Neural cell (in vitro differentiated cells): ENCODE measurements at regions not wholly inside any gene's neighbourhood (a gene's known extent, or its start where the extent isn't known, plus 50 kb on each side); places are given as distances from the start of the nearest gene placed in this dataset.

Experiments
- CTCF ChIP-seq: fragments of 450-650 bp; IDR thresholded peaks from 2 replicates; pipeline ENCODE4 v1.5.1; 2014; ENCODE audit warnings: antibody characterized with exemption, mild to moderate bottlenecking, moderate library complexity; ENCODE audit not compliant: poor library complexity, severe bottlenecking
- EP300 ChIP-seq: fragments of 450-650 bp; conservative IDR thresholded peaks from 2 replicates; pipeline ENCODE4 v1.6.1; 2014; ENCODE audit warnings: antibody characterized with exemption, mild to moderate bottlenecking, moderate library complexity; ENCODE audit not compliant: poor library complexity, severe bottlenecking
- POLR2AphosphoS5 ChIP-seq: IDR thresholded peaks from 2 replicates; pipeline ENCODE4 v1.6.1; 2012
- TAF1 ChIP-seq: IDR thresholded peaks from 2 replicates; pipeline ENCODE4 v1.6.1; 2012; ENCODE audit warnings: low read depth

- no peak for TF ChIP-seq CTCF
- TF ChIP-seq POLR2AphosphoS5: no peak
- no peak for TF ChIP-seq TAF1
- no peak for TF ChIP-seq EP300
Measured at GRCh38 chr6:67131827-67132226, 1424.8 kb upstream of the EYS start.
